ENCODE measurements at regions not wholly inside any gene's neighbourhood (a gene's known extent, or its start where the extent isn't known, plus 50 kb on each side); places are given as distances from the start of the nearest gene placed in this dataset.

DNA sequence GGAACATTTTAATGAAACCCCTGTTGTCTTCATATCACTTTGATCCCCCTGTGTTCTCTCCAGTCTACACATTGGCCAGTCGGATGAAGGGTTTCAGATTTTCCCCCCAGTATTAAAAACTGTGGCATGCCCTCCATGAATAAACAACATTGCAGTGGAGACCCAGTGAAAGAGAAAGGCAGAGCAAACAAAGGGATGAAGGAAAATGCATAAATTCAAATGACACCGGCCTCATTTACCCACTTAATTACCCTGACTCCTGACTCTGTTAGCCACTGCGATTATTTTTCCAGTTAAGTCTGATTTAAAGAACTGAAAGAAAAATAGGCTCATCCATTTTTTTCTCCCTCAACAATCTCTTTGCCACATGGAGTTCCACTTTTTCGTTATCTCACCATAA lies 569.2 kb downstream of the TFAP2B start:
- peak overlapping the region; percentile 82 for H3K27ac Mint-ChIP-seq
- no peaks in the 10 kb centered on the region for H3K36me3 Mint-ChIP-seq
- peaks cover 5% of the 10 kb centered on the region for H3K4me1 Mint-ChIP-seq (ENCODE audit: unreplicated experiment)
- no peaks in the 10 kb centered on the region for H3K27me3 Mint-ChIP-seq
- TF ChIP-seq, protein P1, sequence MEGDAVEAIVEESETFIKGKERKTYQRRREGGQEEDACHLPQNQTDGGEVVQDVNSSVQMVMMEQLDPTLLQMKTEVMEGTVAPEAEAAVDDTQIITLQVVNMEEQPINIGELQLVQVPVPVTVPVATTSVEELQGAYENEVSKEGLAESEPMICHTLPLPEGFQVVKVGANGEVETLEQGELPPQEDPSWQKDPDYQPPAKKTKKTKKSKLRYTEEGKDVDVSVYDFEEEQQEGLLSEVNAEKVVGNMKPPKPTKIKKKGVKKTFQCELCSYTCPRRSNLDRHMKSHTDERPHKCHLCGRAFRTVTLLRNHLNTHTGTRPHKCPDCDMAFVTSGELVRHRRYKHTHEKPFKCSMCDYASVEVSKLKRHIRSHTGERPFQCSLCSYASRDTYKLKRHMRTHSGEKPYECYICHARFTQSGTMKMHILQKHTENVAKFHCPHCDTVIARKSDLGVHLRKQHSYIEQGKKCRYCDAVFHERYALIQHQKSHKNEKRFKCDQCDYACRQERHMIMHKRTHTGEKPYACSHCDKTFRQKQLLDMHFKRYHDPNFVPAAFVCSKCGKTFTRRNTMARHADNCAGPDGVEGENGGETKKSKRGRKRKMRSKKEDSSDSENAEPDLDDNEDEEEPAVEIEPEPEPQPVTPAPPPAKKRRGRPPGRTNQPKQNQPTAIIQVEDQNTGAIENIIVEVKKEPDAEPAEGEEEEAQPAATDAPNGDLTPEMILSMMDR (conservative IDR thresholded peaks at IDR 0.05), result no peak
- H3K4me3 Mint-ChIP-seq, result peak overlapping the region; percentile 63
- H3K9me3 Mint-ChIP-seq, result peaks cover 13% of the 10 kb centered on the region
- DNase-seq (ENCODE audit: extremely low spot score, unreplicated experiment), result no peak

DNA sequence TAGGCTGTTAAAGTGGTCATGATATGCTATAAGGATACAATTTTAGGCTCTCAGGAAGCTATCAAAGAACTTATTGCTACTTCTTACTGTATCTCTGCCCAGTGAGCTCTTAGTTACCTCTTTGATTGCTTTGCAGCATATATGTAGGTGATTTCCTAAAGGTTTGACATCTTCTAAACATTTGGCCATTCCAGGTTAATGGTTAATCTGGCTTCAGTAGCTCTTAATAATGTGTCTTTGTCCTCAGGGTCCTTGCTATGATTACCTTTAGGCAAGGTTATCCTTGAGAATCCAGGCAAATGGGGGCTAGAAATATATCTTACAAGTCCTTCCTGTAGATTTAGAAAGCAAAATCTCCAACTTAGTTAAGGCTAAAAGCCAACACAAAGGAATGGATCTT lies 575.4 kb downstream of the TFAP2B start:
- Mint-ChIP-seq H3K27me3 (no peaks in the 10 kb centered on the region), H3K4me1 (ENCODE audit: unreplicated experiment) (no peaks in the 10 kb centered on the region), H3K9me3 (peaks cover 4% of the 10 kb centered on the region), H3K36me3 (no peaks in the 10 kb centered on the region), H3K4me3 (no peak overlapping the region), H3K27ac (no peak overlapping the region)
- TF ChIP-seq, protein P1 (conservative IDR thresholded peaks at IDR 0.05), result no peak
- no peak for DNase-seq (ENCODE audit: extremely low spot score, unreplicated experiment)

DNA sequence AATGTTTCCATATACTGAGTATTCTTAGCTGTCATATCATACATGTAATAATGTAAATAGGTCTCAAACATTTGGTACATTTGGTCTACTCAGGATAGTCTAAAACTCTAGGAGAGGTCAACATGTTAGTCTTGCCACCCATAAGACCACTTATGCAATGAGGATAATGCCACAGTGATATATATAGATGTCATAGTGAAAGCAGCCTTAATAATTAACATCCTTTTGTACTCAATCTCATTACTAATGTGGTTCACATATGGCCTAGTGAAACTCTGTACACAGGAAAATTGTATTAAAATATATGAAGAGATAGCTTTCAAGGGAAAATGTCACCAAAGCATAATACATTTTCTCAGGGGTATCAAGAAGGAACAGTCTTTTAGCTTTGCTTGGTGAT lies 577.9 kb downstream of the TFAP2B start:
- Mint-ChIP-seq H3K36me3 (no peaks in the 10 kb centered on the region), H3K4me1 (ENCODE audit: unreplicated experiment) (no peaks in the 10 kb centered on the region), H3K9me3 (peaks cover 4% of the 10 kb centered on the region), H3K4me3 (no peak overlapping the region), H3K27ac (no peak overlapping the region), H3K27me3 (no peaks in the 10 kb centered on the region)
- TF ChIP-seq, protein P1 (conservative IDR thresholded peaks at IDR 0.05), result no peak
- DNase-seq (ENCODE audit: extremely low spot score, unreplicated experiment), result no peak

DNA sequence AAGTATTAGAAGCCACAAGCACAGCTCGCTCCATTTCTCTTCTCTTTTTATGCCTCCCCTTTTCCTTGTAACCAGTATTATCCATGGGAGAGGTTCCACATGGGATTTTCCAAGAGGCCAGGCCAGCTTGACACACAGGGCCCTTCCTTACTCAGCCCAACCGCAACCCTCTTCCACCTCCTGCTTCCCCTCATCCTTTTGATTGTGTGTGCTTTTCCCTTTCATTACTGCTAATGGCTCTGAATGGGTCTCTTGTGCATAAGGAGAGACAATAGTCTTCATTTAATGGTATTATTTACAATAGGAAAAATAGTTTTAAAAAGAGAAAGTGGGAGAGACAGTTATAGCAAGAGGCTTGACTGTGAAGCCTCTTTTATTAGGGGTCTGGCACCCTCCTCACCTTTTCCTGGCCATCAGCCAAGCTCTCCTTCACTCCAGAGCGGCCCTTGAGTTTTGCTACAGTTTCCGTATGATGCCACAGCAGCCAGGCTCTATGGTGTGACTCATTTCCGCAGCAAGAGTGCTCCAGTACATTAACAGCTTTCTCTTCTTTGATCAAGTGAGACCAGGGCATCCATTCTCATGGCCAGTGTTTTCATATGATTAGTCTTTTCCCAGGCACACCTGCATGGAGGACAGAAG lies 579.5 kb downstream of the TFAP2B start:
- Mint-ChIP-seq H3K36me3 (no peaks in the 10 kb centered on the region), H3K27me3 (no peaks in the 10 kb centered on the region), H3K4me1 (ENCODE audit: unreplicated experiment) (no peaks in the 10 kb centered on the region), H3K4me3 (no peak overlapping the region), H3K27ac (no peak overlapping the region), H3K9me3 (peaks cover 5% of the 10 kb centered on the region)
- DNase-seq (ENCODE audit: extremely low spot score, unreplicated experiment), result no peak
- TF ChIP-seq, protein P1 (conservative IDR thresholded peaks at IDR 0.05), result no peak

DNA sequence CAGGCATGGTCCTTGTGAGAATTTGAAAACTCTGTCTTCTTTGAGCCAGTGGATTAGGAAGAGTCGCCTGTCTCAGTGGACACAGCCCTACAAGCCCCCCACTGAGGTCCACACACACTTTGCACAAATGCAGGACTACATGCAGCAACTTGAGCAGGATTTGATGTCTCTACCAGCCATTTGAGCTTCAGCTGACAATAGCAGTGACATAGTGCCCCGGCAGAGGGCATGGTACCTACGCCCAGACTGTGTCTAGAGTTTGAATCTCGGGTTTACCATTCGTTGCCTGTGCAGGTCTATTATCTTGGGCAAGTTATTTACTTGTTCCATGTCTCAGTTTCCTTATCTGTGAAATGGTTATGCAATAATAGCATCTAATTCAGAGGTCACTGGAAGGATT lies 580.1 kb downstream of the TFAP2B start:
- no peak for DNase-seq (ENCODE audit: extremely low spot score, unreplicated experiment)
- H3K27ac Mint-ChIP-seq, result no peak overlapping the region
- H3K27me3 Mint-ChIP-seq, result no peaks in the 10 kb centered on the region
- TF ChIP-seq, protein P1 (conservative IDR thresholded peaks at IDR 0.05), result no peak
- H3K9me3 Mint-ChIP-seq, result peaks cover 5% of the 10 kb centered on the region
- H3K4me3 Mint-ChIP-seq, result no peak overlapping the region
- H3K36me3 Mint-ChIP-seq, result no peaks in the 10 kb centered on the region
- H3K4me1 Mint-ChIP-seq (ENCODE audit: unreplicated experiment), result no peaks in the 10 kb centered on the region

DNA sequence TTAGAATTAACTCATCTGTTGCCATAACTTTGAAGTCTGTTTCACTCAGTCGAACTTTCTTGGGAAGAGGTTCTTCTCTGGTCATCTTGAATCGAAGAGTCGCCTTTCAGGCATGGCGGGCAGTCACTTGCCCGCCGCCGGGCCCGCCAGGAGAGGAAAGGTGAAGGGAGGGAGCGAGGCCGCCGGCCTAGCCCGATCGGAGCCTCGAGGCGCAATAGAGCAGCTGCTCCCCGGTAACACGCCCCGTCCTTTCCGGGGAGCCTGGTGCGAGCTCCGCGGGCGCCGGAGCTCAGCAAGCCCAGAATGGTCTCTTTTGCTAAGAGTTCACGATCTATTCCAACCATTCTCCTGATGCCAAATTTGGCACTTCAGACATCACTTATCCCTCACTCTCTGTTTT lies 591.8 kb downstream of the TFAP2B start:
- H3K27ac Mint-ChIP-seq, result no peak overlapping the region
- H3K4me1 Mint-ChIP-seq (ENCODE audit: unreplicated experiment), result no peaks in the 10 kb centered on the region
- no peak for DNase-seq (ENCODE audit: extremely low spot score, unreplicated experiment)
- H3K27me3 Mint-ChIP-seq, result no peaks in the 10 kb centered on the region
- H3K4me3 Mint-ChIP-seq, result no peak overlapping the region
- H3K9me3 Mint-ChIP-seq, result peaks cover 9% of the 10 kb centered on the region
- H3K36me3 Mint-ChIP-seq, result no peaks in the 10 kb centered on the region
- TF ChIP-seq, protein P1 (conservative IDR thresholded peaks at IDR 0.05), result no peak
